SK-N-SH (cell line): ENCODE measurements at regions not wholly inside any gene's neighbourhood (a gene's known extent, or its start where the extent isn't known, plus 50 kb on each side); places are given as distances from the start of the nearest gene placed in this dataset.

Experiments
- CTCF ChIA-PET: fragments of 300-600, 350-600 bp; formaldehyde crosslinking; extraction: SDS; loops from one replicate; lab custom pipeline; 2021; lab: Yijun Ruan, JAX
- POLR2A ChIA-PET: fragments of 350-600 bp; sonication (Branson Sonifier 250); formaldehyde crosslinking; extraction: SDS; loops from one replicate; lab custom pipeline; 2020; ENCODE audit warnings: antibody characterized with exemption, inconsistent platforms; lab: Yijun Ruan, JAX
- DNase-seq: peaks from one replicate; pipeline ENCODE4 v3.0.0; 2012
- H2AFZ ChIP-seq: fragments of 200-600 bp; sonication (generic); 2 replicates; pipeline ENCODE4 v1.8.1; 2016; ENCODE audit warnings: antibody characterized with exemption, mild to moderate bottlenecking, low read depth
- H3F3A ChIP-seq: fragments of 200-600 bp; sonication (generic); replicated peaks from 2 replicates; pipeline ENCODE3; 2016; ENCODE audit warnings: antibody characterized with exemption, mild to moderate bottlenecking; ENCODE audit not compliant: insufficient read depth
- H3K27ac ChIP-seq, 2 experiments: fragments of 200-500 bp in 1 of 2; fragments of 200-600 bp in 1 of 2; sonication (Bioruptor generic) in 1 of 2; sonication (generic), shearing (Covaris generic) in 1 of 2; 2 replicates each; pipeline versions ENCODE4 v1.5.1 to v1.6.1; 2014 to 2016; ENCODE audit warnings: low read depth in 2 of 2, inconsistent platforms in 1 of 2, low read length in 1 of 2, mild to moderate bottlenecking in 1 of 2, mixed read lengths in 1 of 2
- H3K27me3 ChIP-seq: fragments of 200-600 bp; sonication (generic), shearing (Covaris generic); 2 replicates; pipeline ENCODE4 v1.6.1; 2016; ENCODE audit warnings: mixed run types; ENCODE audit not compliant: insufficient read depth
- H3K36me3 ChIP-seq, 2 experiments: fragments of 200-500 bp in 1 of 2; fragments of 200-600 bp in 1 of 2; sonication (Bioruptor generic) in 1 of 2; sonication (generic) in 1 of 2; replicated peaks in 1 of 2; 2 replicates each; pipeline versions ENCODE3 to v1.5.1; 2014 to 2016; ENCODE audit warnings: low read length in 1 of 2, mild to moderate bottlenecking in 1 of 2; ENCODE audit not compliant: insufficient read depth in 2 of 2, control insufficient read depth in 1 of 2
- H3K4me1 ChIP-seq, 2 experiments: fragments of 200-500 bp in 1 of 2; fragments of 200-600 bp in 1 of 2; sonication (Bioruptor generic) in 1 of 2; sonication (generic), shearing (Covaris generic) in 1 of 2; 2 replicates each; pipeline versions ENCODE4 v1.5.1 to v1.6.1; 2014 to 2016; ENCODE audit warnings: low read depth in 1 of 2, low read length in 1 of 2, mixed run types in 1 of 2; ENCODE audit not compliant: insufficient read depth in 2 of 2, control insufficient read depth in 1 of 2
- H3K4me2 ChIP-seq: fragments of 200-600 bp; sonication (generic), shearing (Covaris generic); 2 replicates; pipeline ENCODE4 v1.6.1; 2017; ENCODE audit warnings: mixed run types
- H3K4me3 ChIP-seq, 2 experiments: fragments of 200-500 bp in 1 of 2; fragments of 200-600 bp in 1 of 2; sonication (Bioruptor generic) in 1 of 2; sonication (generic), shearing (Covaris generic) in 1 of 2; 2 replicates each; pipeline versions ENCODE4 v1.5.1 to v1.8.1; 2014 to 2016; ENCODE audit warnings: low read depth in 2 of 2, inconsistent platforms in 1 of 2, low read length in 1 of 2, mild to moderate bottlenecking in 1 of 2, mixed read lengths in 1 of 2, moderate library complexity in 1 of 2
- H3K79me2 ChIP-seq: fragments of 200-600 bp; sonication (generic); 2 replicates; pipeline ENCODE4 v1.8.1; 2017; ENCODE audit warnings: mild to moderate bottlenecking; ENCODE audit not compliant: insufficient read depth
- H3K9ac ChIP-seq: fragments of 200-600 bp; sonication (generic); 2 replicates; pipeline ENCODE4 v1.6.1; 2017; ENCODE audit warnings: mixed run types
- H3K9me2 ChIP-seq: fragments of 200-600 bp; sonication (generic); 2 replicates; pipeline ENCODE4 v1.6.1; 2017; ENCODE audit warnings: mixed run types
- H3K9me3 ChIP-seq: fragments of 200-600 bp; sonication (generic); 2 replicates; pipeline ENCODE4 v1.6.1; 2017; ENCODE audit warnings: mixed run types, mild to moderate bottlenecking, moderate library complexity
- H4K20me1 ChIP-seq: fragments of 200-600 bp; sonication (generic); 2 replicates; pipeline ENCODE4 v1.6.1; 2017; ENCODE audit warnings: mild to moderate bottlenecking, mixed run types; ENCODE audit not compliant: insufficient read depth
- CHD2 ChIP-seq: fragments of 150-350 bp; IDR thresholded peaks from 2 replicates; pipeline ENCODE4 v1.6.1; 2018; ENCODE audit warnings: low read length; ENCODE audit not compliant: partially characterized antibody
- ELF1 ChIP-seq: IDR thresholded peaks from 2 replicates; pipeline ENCODE4 v1.4.0; 2012
- EZH2phosphoT487 ChIP-seq: fragments of 200-600 bp; sonication (generic); IDR thresholded peaks from 2 replicates; pipeline ENCODE4 v1.6.1; 2017; ENCODE audit warnings: low read depth, mixed run types, mild to moderate bottlenecking, antibody characterized with exemption, moderate library complexity, borderline replicate concordance
- FOXJ3 ChIP-seq: sonication (generic); formaldehyde crosslinking; IDR thresholded peaks from 2 replicates; pipeline ENCODE4 v1.5.1; 2020; ENCODE audit warnings: mild to moderate bottlenecking, missing genetic modification reagents
- JUND ChIP-seq: IDR thresholded peaks from 2 replicates; pipeline ENCODE4 v1.4.0; 2012
- NRF1 ChIP-seq: IDR thresholded peaks from 2 replicates; pipeline ENCODE4 v1.6.1; 2012; ENCODE audit warnings: low read depth, mild to moderate bottlenecking, low read length
- RAD21 ChIP-seq: IDR thresholded peaks from 2 replicates; pipeline ENCODE4 v1.6.1; 2012; ENCODE audit warnings: mild to moderate bottlenecking, low read length
- RCOR1 ChIP-seq: fragments of 150-350 bp; IDR thresholded peaks from 2 replicates; pipeline ENCODE4 v1.6.1; 2017; ENCODE audit warnings: antibody characterized with exemption, low read length
- RFX5 ChIP-seq: IDR thresholded peaks from 2 replicates; pipeline ENCODE4 v1.6.1; 2012; ENCODE audit warnings: mild to moderate bottlenecking, improper control_type of control experiment, low read length
- SIN3A ChIP-seq: IDR thresholded peaks from 2 replicates; pipeline ENCODE4 v1.6.1; 2012; ENCODE audit warnings: low read depth, mild to moderate bottlenecking, low read length, moderate library complexity, borderline replicate concordance
- WGBS: methylation state at CpG from one replicate; pipeline ENCODE4 v1.1.6; 2017; ENCODE audit warnings: low lambda C conversion rate; 5-methylcytosine and 5-hydroxymethylcytosine counted together
- TF ChIP-seq, protein P1 (sequence below): fragments of 200-600 bp; sonication (generic); IDR thresholded peaks from 2 replicates; pipeline ENCODE4 v1.6.1; 2017; ENCODE audit warnings: antibody characterized with exemption, mild to moderate bottlenecking, moderate library complexity
- TF ChIP-seq, protein P2 (sequence below): IDR thresholded peaks from 2 replicates; pipeline ENCODE4; 2012
- TF ChIP-seq, protein P3 (sequence below): fragments of 150-350 bp; IDR thresholded peaks from 2 replicates; pipeline ENCODE4 v1.6.1; 2016; ENCODE audit warnings: mild to moderate bottlenecking, low read depth, low read length
- TF ChIP-seq, protein P4 (sequence below): fragments of 150-350 bp; IDR thresholded peaks from 2 replicates; pipeline ENCODE4 v1.6.1; 2017; ENCODE audit warnings: antibody characterized with exemption, low read length, low read depth, borderline replicate concordance

DNA sequence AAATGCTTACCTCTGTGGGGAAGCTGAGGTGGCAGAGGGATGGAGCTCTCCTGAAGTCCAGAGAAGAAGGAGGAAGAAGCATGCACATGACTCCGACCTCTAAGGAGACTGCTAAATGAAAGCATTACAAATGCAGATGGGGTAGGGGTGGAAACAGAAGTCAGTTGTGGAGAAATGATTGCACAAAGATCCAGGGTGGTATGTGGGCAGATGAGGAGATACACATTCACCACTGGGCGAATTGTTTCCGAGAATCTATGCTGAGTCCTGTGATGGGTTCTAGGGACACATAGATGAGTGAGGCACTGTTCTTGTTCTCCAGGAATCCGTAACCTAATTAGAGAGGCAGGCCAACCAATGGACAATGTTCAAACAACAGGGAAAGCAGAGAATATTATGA lies 188.9 kb upstream of the ZBED5 start (continued):
- TF ChIP-seq ELF1 (no peak), JUND (no peak), RAD21 (no peak), RCOR1 (no peak)
- TF ChIP-seq, protein P1, sequence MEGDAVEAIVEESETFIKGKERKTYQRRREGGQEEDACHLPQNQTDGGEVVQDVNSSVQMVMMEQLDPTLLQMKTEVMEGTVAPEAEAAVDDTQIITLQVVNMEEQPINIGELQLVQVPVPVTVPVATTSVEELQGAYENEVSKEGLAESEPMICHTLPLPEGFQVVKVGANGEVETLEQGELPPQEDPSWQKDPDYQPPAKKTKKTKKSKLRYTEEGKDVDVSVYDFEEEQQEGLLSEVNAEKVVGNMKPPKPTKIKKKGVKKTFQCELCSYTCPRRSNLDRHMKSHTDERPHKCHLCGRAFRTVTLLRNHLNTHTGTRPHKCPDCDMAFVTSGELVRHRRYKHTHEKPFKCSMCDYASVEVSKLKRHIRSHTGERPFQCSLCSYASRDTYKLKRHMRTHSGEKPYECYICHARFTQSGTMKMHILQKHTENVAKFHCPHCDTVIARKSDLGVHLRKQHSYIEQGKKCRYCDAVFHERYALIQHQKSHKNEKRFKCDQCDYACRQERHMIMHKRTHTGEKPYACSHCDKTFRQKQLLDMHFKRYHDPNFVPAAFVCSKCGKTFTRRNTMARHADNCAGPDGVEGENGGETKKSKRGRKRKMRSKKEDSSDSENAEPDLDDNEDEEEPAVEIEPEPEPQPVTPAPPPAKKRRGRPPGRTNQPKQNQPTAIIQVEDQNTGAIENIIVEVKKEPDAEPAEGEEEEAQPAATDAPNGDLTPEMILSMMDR, result no peak

DNA sequence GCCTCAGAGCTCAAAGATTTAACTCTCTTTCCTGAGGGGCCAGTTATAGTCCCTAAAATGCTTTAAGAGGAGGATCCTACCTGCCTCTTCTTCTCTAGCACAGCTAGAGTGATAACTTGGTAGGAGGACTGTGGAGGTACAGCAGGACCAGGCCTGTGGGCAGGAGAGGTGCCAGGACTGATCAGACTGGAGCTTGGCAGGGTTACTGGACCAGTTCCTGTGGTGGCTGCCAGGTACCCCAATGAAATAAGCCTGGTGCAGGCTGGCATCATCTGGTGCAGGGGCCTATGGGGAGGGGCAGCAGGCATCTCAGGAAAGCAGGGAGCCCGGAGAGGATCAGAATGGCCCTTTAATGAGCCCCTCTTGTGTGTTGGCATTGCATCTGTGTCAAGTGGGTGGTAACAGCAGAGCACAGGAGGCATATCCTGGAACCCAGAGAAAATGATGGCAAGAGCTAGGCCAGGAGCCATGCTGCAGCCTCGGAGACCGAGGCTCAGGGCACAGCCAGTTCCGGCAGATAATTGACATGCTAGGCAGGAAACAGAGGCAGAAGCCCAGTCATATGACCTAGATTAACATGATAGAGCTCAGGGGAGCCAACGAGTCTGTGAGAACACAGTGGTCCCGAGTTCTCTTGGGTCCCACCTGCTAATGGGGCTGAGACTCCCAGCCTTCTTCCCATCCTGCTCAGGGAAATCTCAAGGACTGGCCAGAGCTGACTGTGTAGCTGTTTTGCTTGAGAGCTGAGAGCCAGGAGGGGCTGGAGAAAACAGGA lies 187.5 kb upstream of the ZBED5 start:
- H3K9ac ChIP-seq, result no peak overlapping the region
- H3K27ac ChIP-seq, result no peak overlapping the region
- H3K4me3 ChIP-seq, result no peak overlapping the region
- DNase-seq, result no peak
- CTCF ChIA-PET, result interaction anchor here (0.9 to 2.2 kb wide), 3 partner anchors 9 to 717 kb away, joined by 3 to 6 read pairs (median 4); no protein-coding TSS in a partner anchor
- no peaks in the 10 kb centered on the region for H3K9me3 ChIP-seq
- no peaks in the 10 kb centered on the region for H3K36me3 ChIP-seq
- TF ChIP-seq, protein P2, sequence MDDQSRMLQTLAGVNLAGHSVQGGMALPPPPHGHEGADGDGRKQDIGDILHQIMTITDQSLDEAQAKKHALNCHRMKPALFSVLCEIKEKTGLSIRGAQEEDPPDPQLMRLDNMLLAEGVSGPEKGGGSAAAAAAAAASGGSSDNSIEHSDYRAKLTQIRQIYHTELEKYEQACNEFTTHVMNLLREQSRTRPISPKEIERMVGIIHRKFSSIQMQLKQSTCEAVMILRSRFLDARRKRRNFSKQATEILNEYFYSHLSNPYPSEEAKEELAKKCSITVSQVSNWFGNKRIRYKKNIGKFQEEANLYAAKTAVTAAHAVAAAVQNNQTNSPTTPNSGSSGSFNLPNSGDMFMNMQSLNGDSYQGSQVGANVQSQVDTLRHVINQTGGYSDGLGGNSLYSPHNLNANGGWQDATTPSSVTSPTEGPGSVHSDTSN, result no peak
- TF ChIP-seq EZH2phosphoT487 (no peak), RFX5 (no peak), NRF1 (no peak), CHD2 (no peak), SIN3A (no peak), FOXJ3 (CRISPR knock-in tag) (no peak), JUND (no peak)
- TF ChIP-seq, protein P3, sequence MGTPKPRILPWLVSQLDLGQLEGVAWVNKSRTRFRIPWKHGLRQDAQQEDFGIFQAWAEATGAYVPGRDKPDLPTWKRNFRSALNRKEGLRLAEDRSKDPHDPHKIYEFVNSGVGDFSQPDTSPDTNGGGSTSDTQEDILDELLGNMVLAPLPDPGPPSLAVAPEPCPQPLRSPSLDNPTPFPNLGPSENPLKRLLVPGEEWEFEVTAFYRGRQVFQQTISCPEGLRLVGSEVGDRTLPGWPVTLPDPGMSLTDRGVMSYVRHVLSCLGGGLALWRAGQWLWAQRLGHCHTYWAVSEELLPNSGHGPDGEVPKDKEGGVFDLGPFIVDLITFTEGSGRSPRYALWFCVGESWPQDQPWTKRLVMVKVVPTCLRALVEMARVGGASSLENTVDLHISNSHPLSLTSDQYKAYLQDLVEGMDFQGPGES, result no peak
- TF ChIP-seq, protein P4, sequence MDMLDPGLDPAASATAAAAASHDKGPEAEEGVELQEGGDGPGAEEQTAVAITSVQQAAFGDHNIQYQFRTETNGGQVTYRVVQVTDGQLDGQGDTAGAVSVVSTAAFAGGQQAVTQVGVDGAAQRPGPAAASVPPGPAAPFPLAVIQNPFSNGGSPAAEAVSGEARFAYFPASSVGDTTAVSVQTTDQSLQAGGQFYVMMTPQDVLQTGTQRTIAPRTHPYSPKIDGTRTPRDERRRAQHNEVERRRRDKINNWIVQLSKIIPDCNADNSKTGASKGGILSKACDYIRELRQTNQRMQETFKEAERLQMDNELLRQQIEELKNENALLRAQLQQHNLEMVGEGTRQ, result no peak
- TF ChIP-seq, protein P1, result no peak
- no peaks in the 10 kb centered on the region; a peak in 1 of 4 replicates for H3K4me1 ChIP-seq
- H3F3A ChIP-seq, result no peaks in the 10 kb centered on the region
- H3K79me2 ChIP-seq, result no peaks in the 10 kb centered on the region
- WGBS, result 47% methylated on average over 6 of the region's 6 CpGs
- POLR2A ChIA-PET, result interaction anchor here (0.6 kb wide), 1 partner anchor 1023 kb away, joined by 3 read pairs; no protein-coding TSS in a partner anchor
- no peak overlapping the region for H3K4me2 ChIP-seq
- no peaks in the 10 kb centered on the region for H4K20me1 ChIP-seq
- H2AFZ ChIP-seq, result no peak overlapping the region
- H3K9me2 ChIP-seq, result no peaks in the 10 kb centered on the region
- no peaks in the 10 kb centered on the region for H3K27me3 ChIP-seq
